ENCODE measurements at regions not wholly inside any gene's neighbourhood (a gene's known extent, or its start where the extent isn't known, plus 50 kb on each side); places are given as distances from the start of the nearest gene placed in this dataset.

GRCh38 chr5:89042746-89043145, 159.8 kb upstream of the MEF2C start:
- DNase-seq, result no peak
- Histone ChIP-seq H3K27ac (no peak overlapping the region), H3K27me3 (no peaks in the 10 kb centered on the region), H3K4me1 (no peaks in the 10 kb centered on the region), H3K4me3 (no peak overlapping the region), H3K36me3 (no peaks in the 10 kb centered on the region), H3K9me3 (no peaks in the 10 kb centered on the region)
- WGBS, 5 donors, result 79 to 93% (median 82%) methylated on average over 2 of the region's 2 CpGs
- no peak for TF ChIP-seq POLR2AphosphoS5 (IDR thresholded peaks at IDR 0.05)
- TF ChIP-seq EP300 (IDR thresholded peaks at IDR 0.05), result no peak
- TF ChIP-seq POLR2A (IDR thresholded peaks at IDR 0.05), result no peak
- intact Hi-C loops (cut with DNase I; ENCODE audit: low total_unique reads), result no loop called here

GRCh38 chr5:89041976-89042375, 159.0 kb upstream of the MEF2C start:
- H3K4me3 ChIP-seq, result no peak overlapping the region
- no peak overlapping the region for H3K27ac ChIP-seq
- TF ChIP-seq EP300 (IDR thresholded peaks at IDR 0.05), result no peak
- no peak for TF ChIP-seq POLR2A (IDR thresholded peaks at IDR 0.05)
- TF ChIP-seq, protein P1, sequence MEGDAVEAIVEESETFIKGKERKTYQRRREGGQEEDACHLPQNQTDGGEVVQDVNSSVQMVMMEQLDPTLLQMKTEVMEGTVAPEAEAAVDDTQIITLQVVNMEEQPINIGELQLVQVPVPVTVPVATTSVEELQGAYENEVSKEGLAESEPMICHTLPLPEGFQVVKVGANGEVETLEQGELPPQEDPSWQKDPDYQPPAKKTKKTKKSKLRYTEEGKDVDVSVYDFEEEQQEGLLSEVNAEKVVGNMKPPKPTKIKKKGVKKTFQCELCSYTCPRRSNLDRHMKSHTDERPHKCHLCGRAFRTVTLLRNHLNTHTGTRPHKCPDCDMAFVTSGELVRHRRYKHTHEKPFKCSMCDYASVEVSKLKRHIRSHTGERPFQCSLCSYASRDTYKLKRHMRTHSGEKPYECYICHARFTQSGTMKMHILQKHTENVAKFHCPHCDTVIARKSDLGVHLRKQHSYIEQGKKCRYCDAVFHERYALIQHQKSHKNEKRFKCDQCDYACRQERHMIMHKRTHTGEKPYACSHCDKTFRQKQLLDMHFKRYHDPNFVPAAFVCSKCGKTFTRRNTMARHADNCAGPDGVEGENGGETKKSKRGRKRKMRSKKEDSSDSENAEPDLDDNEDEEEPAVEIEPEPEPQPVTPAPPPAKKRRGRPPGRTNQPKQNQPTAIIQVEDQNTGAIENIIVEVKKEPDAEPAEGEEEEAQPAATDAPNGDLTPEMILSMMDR (IDR thresholded peaks at IDR 0.05), result no peak
- no peak for TF ChIP-seq POLR2AphosphoS5 (IDR thresholded peaks at IDR 0.05)
- H3K9me3 ChIP-seq, result no peaks in the 10 kb centered on the region
- no peak for DNase-seq
- WGBS, 5 donors, result 83 to 94% (median 87%) methylated on average over 3 of the region's 3 CpGs
- no peaks in the 10 kb centered on the region for H3K36me3 ChIP-seq
- H3K27me3 ChIP-seq, result no peaks in the 10 kb centered on the region
- intact Hi-C loops (cut with DNase I; ENCODE audit: low total_unique reads), result no loop called here
- H3K4me1 ChIP-seq, result no peaks in the 10 kb centered on the region

- no peak overlapping the region for H3K4me3 ChIP-seq
- no peaks in the 10 kb centered on the region for H3K27me3 ChIP-seq
- TF ChIP-seq POLR2A (IDR thresholded peaks at IDR 0.05), result no peak
- DNase-seq, result peak in 1 of 2 donors; percentile 20
- WGBS, 5 donors, result 50 to 66% (median 58%) methylated on average over 3 of the region's 3 CpGs
- no peaks in the 10 kb centered on the region for H3K36me3 ChIP-seq
- H3K9me3 ChIP-seq, result no peaks in the 10 kb centered on the region
- no peaks in the 10 kb centered on the region for H3K4me1 ChIP-seq
- no peak overlapping the region for H3K27ac ChIP-seq
- intact Hi-C loops (cut with DNase I; ENCODE audit: low total_unique reads), result no loop called here
Measured at GRCh38 chr5:89041249-89041779, 158.3 kb upstream of the MEF2C start.

- 56 to 64% (median 58%) methylated on average over 8 of the region's 8 CpGs for WGBS, 5 donors
- Histone ChIP-seq H3K27me3 (no peaks in the 10 kb centered on the region), H3K4me1 (no peaks in the 10 kb centered on the region), H3K4me3 (no peak overlapping the region), H3K9me3 (no peaks in the 10 kb centered on the region), H3K36me3 (no peaks in the 10 kb centered on the region), H3K27ac (no peak overlapping the region)
- intact Hi-C loops (cut with DNase I; ENCODE audit: low total_unique reads), result no loop called here
- TF ChIP-seq EP300 (IDR thresholded peaks at IDR 0.05), result no peak
- TF ChIP-seq POLR2A (IDR thresholded peaks at IDR 0.05), result no peak
- peak in 1 of 2 donors; percentile 29 for DNase-seq
Measured at GRCh38 chr5:89036704-89037489, 153.9 kb upstream of the MEF2C start.

DNA sequence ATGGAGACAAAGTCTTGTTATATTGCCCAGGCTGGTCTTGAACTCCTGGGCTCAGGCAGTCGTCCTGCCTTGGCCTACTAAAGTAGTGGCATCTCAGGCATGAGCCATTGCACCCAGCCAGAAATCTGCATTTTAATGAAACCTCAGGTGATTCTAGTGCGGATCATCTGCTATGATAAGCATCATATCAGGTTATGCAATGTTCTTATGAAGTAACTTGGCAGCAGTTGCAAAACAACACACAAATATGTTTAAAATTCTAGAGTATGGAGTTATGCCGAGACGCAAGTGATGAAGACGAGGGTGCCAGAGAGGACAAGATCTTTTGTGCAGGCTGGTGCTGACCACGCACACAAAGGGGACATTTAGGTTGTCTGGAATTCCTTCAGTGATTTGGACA, 153.2 kb upstream of the MEF2C start:
- H3K36me3 ChIP-seq, result no peaks in the 10 kb centered on the region
- intact Hi-C loops (cut with DNase I; ENCODE audit: low total_unique reads), result no loop called here

More for the DNA sequence above, 153.2 kb upstream of the MEF2C start:
- Histone ChIP-seq H3K27ac (no peak overlapping the region), H3K4me1 (no peaks in the 10 kb centered on the region), H3K27me3 (no peaks in the 10 kb centered on the region), H3K4me3 (no peak overlapping the region), H3K9me3 (no peaks in the 10 kb centered on the region)
- no peak for DNase-seq
- TF ChIP-seq POLR2AphosphoS5 (IDR thresholded peaks at IDR 0.05) (no peak), POLR2A (IDR thresholded peaks at IDR 0.05) (no peak), EP300 (IDR thresholded peaks at IDR 0.05) (no peak)
- TF ChIP-seq, protein P1 (IDR thresholded peaks at IDR 0.05), result no peak
- 74 to 84% (median 75%) methylated on average over 6 of the region's 6 CpGs for WGBS, 5 donors

Measured in stomach (tissue), 8 donors.